ENCODE measurements at regions not wholly inside any gene's neighbourhood (a gene's known extent, or its start where the extent isn't known, plus 50 kb on each side); places are given as distances from the start of the nearest gene placed in this dataset.

- Histone ChIP-seq H3K4me1 (ENCODE audit: control insufficient read depth, insufficient read depth, low read length, unreplicated experiment) (no peaks in the 10 kb centered on the region), H3K27ac (ENCODE audit: low read depth, low read length) (no peak overlapping the region), H2AFZ (ENCODE audit: low read length, unreplicated experiment) (no peak overlapping the region), H3K27me3 (ENCODE audit: insufficient read depth, low read length) (no peaks in the 10 kb centered on the region), H3K36me3 (ENCODE audit: insufficient read depth, low read length) (no peaks in the 10 kb centered on the region), H3K79me2 (ENCODE audit: control insufficient read depth, insufficient read depth, low read length, unreplicated experiment) (no peaks in the 10 kb centered on the region), H3K4me3 (ENCODE audit: low read depth, low read length) (no peak overlapping the region)
Measured at GRCh38 chr1:38375035-38375434, 328.4 kb upstream of the POU3F1 start.

GRCh38 chr1:38371505-38371844 lies 324.9 kb upstream of the POU3F1 start:
- Histone ChIP-seq H3K27ac (ENCODE audit: low read depth, low read length) (no peak overlapping the region), H3K4me3 (ENCODE audit: low read depth, low read length) (no peak overlapping the region), H3K79me2 (ENCODE audit: control insufficient read depth, insufficient read depth, low read length, unreplicated experiment) (no peaks in the 10 kb centered on the region), H3K4me1 (ENCODE audit: control insufficient read depth, insufficient read depth, low read length, unreplicated experiment) (no peaks in the 10 kb centered on the region), H3K36me3 (ENCODE audit: insufficient read depth, low read length) (no peaks in the 10 kb centered on the region), H2AFZ (ENCODE audit: low read length, unreplicated experiment) (no peak overlapping the region), H3K27me3 (ENCODE audit: insufficient read depth, low read length) (0 out of 2 replicates have a peak, but pooled peaks cover 9% of the 10 kb centered on the region)

GRCh38 chr1:38370716-38371504 lies 324.3 kb upstream of the POU3F1 start:
- Histone ChIP-seq H3K36me3 (ENCODE audit: insufficient read depth, low read length) (no peaks in the 10 kb centered on the region), H3K27ac (ENCODE audit: low read depth, low read length) (no peak overlapping the region), H2AFZ (ENCODE audit: low read length, unreplicated experiment) (no peak overlapping the region), H3K4me1 (ENCODE audit: control insufficient read depth, insufficient read depth, low read length, unreplicated experiment) (no peaks in the 10 kb centered on the region), H3K4me3 (ENCODE audit: low read depth, low read length) (no peak overlapping the region), H3K27me3 (ENCODE audit: insufficient read depth, low read length) (0 out of 2 replicates have a peak, but pooled peaks cover 9% of the 10 kb centered on the region), H3K79me2 (ENCODE audit: control insufficient read depth, insufficient read depth, low read length, unreplicated experiment) (no peaks in the 10 kb centered on the region)

- Histone ChIP-seq H3K36me3 (ENCODE audit: insufficient read depth, low read length) (no peaks in the 10 kb centered on the region), H3K79me2 (ENCODE audit: control insufficient read depth, insufficient read depth, low read length, unreplicated experiment) (no peaks in the 10 kb centered on the region), H3K4me1 (ENCODE audit: control insufficient read depth, insufficient read depth, low read length, unreplicated experiment) (no peaks in the 10 kb centered on the region), H3K27ac (ENCODE audit: low read depth, low read length) (no peak overlapping the region), H3K4me3 (ENCODE audit: low read depth, low read length) (no peak overlapping the region), H3K27me3 (ENCODE audit: insufficient read depth, low read length) (0 out of 2 replicates have a peak, but pooled peaks cover 9% of the 10 kb centered on the region), H2AFZ (ENCODE audit: low read length, unreplicated experiment) (no peak overlapping the region)
Measured at GRCh38 chr1:38365242-38365641, 318.6 kb upstream of the POU3F1 start.

- Histone ChIP-seq H3K27me3 (ENCODE audit: insufficient read depth, low read length) (no peaks in the 10 kb centered on the region), H3K36me3 (ENCODE audit: insufficient read depth, low read length) (no peaks in the 10 kb centered on the region), H3K4me1 (ENCODE audit: control insufficient read depth, insufficient read depth, low read length, unreplicated experiment) (no peaks in the 10 kb centered on the region)
Measured at GRCh38 chr1:38361566-38361965, 315.0 kb upstream of the POU3F1 start.

GRCh38 chr1:38360807-38361206 lies 314.2 kb upstream of the POU3F1 start:
- Histone ChIP-seq H3K4me3 (ENCODE audit: low read depth, low read length) (no peak overlapping the region), H3K27ac (ENCODE audit: low read depth, low read length) (no peak overlapping the region), H2AFZ (ENCODE audit: low read length, unreplicated experiment) (no peak overlapping the region), H3K79me2 (ENCODE audit: control insufficient read depth, insufficient read depth, low read length, unreplicated experiment) (no peaks in the 10 kb centered on the region), H3K4me1 (ENCODE audit: control insufficient read depth, insufficient read depth, low read length, unreplicated experiment) (no peaks in the 10 kb centered on the region), H3K27me3 (ENCODE audit: insufficient read depth, low read length) (no peaks in the 10 kb centered on the region), H3K36me3 (ENCODE audit: insufficient read depth, low read length) (no peaks in the 10 kb centered on the region)

More at GRCh38 chr1:38361566-38361965, 315.0 kb upstream of the POU3F1 start:
- no peaks in the 10 kb centered on the region for H3K79me2 ChIP-seq (ENCODE audit: control insufficient read depth, insufficient read depth, low read length, unreplicated experiment)
- H2AFZ ChIP-seq (ENCODE audit: low read length, unreplicated experiment): no peak overlapping the region
- H3K4me3 ChIP-seq (ENCODE audit: low read depth, low read length): no peak overlapping the region
- no peak overlapping the region for H3K27ac ChIP-seq (ENCODE audit: low read depth, low read length)

GRCh38 chr1:38353956-38354355 lies 307.4 kb upstream of the POU3F1 start:
- H3K27me3 ChIP-seq (ENCODE audit: insufficient read depth, low read length): no peaks in the 10 kb centered on the region
- H3K36me3 ChIP-seq (ENCODE audit: insufficient read depth, low read length): no peaks in the 10 kb centered on the region
- H3K4me1 ChIP-seq (ENCODE audit: control insufficient read depth, insufficient read depth, low read length, unreplicated experiment): no peaks in the 10 kb centered on the region
- no peaks in the 10 kb centered on the region for H3K79me2 ChIP-seq (ENCODE audit: control insufficient read depth, insufficient read depth, low read length, unreplicated experiment)
- no peak overlapping the region for H2AFZ ChIP-seq (ENCODE audit: low read length, unreplicated experiment)
- H3K27ac ChIP-seq (ENCODE audit: low read depth, low read length): no peak overlapping the region
- H3K4me3 ChIP-seq (ENCODE audit: low read depth, low read length): no peak overlapping the region

GRCh38 chr1:38352869-38353268 lies 306.3 kb upstream of the POU3F1 start:
- Histone ChIP-seq H3K27ac (ENCODE audit: low read depth, low read length) (no peak overlapping the region), H3K4me1 (ENCODE audit: control insufficient read depth, insufficient read depth, low read length, unreplicated experiment) (no peaks in the 10 kb centered on the region), H3K4me3 (ENCODE audit: low read depth, low read length) (no peak overlapping the region), H3K36me3 (ENCODE audit: insufficient read depth, low read length) (no peaks in the 10 kb centered on the region), H3K27me3 (ENCODE audit: insufficient read depth, low read length) (no peaks in the 10 kb centered on the region), H3K79me2 (ENCODE audit: control insufficient read depth, insufficient read depth, low read length, unreplicated experiment) (no peaks in the 10 kb centered on the region), H2AFZ (ENCODE audit: low read length, unreplicated experiment) (no peak overlapping the region)

GRCh38 chr1:38347446-38348175 lies 301.0 kb upstream of the POU3F1 start:
- Histone ChIP-seq H3K36me3 (ENCODE audit: insufficient read depth, low read length) (no peaks in the 10 kb centered on the region), H3K4me1 (ENCODE audit: control insufficient read depth, insufficient read depth, low read length, unreplicated experiment) (no peaks in the 10 kb centered on the region), H2AFZ (ENCODE audit: low read length, unreplicated experiment) (no peak overlapping the region), H3K4me3 (ENCODE audit: low read depth, low read length) (no peak overlapping the region), H3K27ac (ENCODE audit: low read depth, low read length) (no peak overlapping the region), H3K27me3 (ENCODE audit: insufficient read depth, low read length) (no peaks in the 10 kb centered on the region), H3K79me2 (ENCODE audit: control insufficient read depth, insufficient read depth, low read length, unreplicated experiment) (no peaks in the 10 kb centered on the region)

GRCh38 chr1:38344716-38345115 lies 298.1 kb upstream of the POU3F1 start:
- Histone ChIP-seq H3K4me1 (ENCODE audit: control insufficient read depth, insufficient read depth, low read length, unreplicated experiment) (no peaks in the 10 kb centered on the region), H3K27ac (ENCODE audit: low read depth, low read length) (no peak overlapping the region), H3K36me3 (ENCODE audit: insufficient read depth, low read length) (no peaks in the 10 kb centered on the region), H2AFZ (ENCODE audit: low read length, unreplicated experiment) (no peak overlapping the region), H3K27me3 (ENCODE audit: insufficient read depth, low read length) (no peaks in the 10 kb centered on the region), H3K4me3 (ENCODE audit: low read depth, low read length) (no peak overlapping the region), H3K79me2 (ENCODE audit: control insufficient read depth, insufficient read depth, low read length, unreplicated experiment) (no peaks in the 10 kb centered on the region)

GRCh38 chr1:38341694-38342093 lies 295.1 kb upstream of the POU3F1 start:
- Histone ChIP-seq H3K79me2 (ENCODE audit: control insufficient read depth, insufficient read depth, low read length, unreplicated experiment) (no peaks in the 10 kb centered on the region), H3K4me3 (ENCODE audit: low read depth, low read length) (no peak overlapping the region), H3K27ac (ENCODE audit: low read depth, low read length) (no peak overlapping the region), H2AFZ (ENCODE audit: low read length, unreplicated experiment) (no peak overlapping the region), H3K36me3 (ENCODE audit: insufficient read depth, low read length) (no peaks in the 10 kb centered on the region), H3K27me3 (ENCODE audit: insufficient read depth, low read length) (no peaks in the 10 kb centered on the region), H3K4me1 (ENCODE audit: control insufficient read depth, insufficient read depth, low read length, unreplicated experiment) (no peaks in the 10 kb centered on the region)
